H9 (cell line): ENCODE measurements at regions not wholly inside any gene's neighbourhood (a gene's known extent, or its start where the extent isn't known, plus 50 kb on each side); places are given as distances from the start of the nearest gene placed in this dataset.

Experiments
- DNase-seq: peaks from one replicate; pipeline ENCODE4 v3.0.0-alpha.2; 2017
- H2AFZ ChIP-seq: one replicate; pipeline ENCODE4 v1.6.1; 2013; ENCODE audit warnings: mild to moderate bottlenecking, low read length, control low read depth, moderate library complexity
- H2AK5ac ChIP-seq: 2 replicates; pipeline ENCODE4 v1.6.1; 2013; ENCODE audit warnings: low read length, control low read depth, mixed read lengths; ENCODE audit not compliant: insufficient read length
- H2BK120ac ChIP-seq: one replicate; pipeline ENCODE4 v1.6.1; 2013; ENCODE audit warnings: low read depth, mild to moderate bottlenecking, low read length, control low read depth, inconsistent platforms; ENCODE audit not compliant: poor library complexity, severe bottlenecking
- H2BK12ac ChIP-seq: 2 replicates; pipeline ENCODE4 v1.6.1; 2013; ENCODE audit warnings: low read length, control low read depth, mixed read lengths, low read depth; ENCODE audit not compliant: insufficient read length
- H2BK15ac ChIP-seq: 2 replicates; pipeline ENCODE4 v1.6.1; 2013; ENCODE audit warnings: low read depth, low read length, control low read depth
- H2BK20ac ChIP-seq: one replicate; pipeline ENCODE4 v1.6.1; 2013; ENCODE audit warnings: low read depth, mild to moderate bottlenecking, low read length, control low read depth, inconsistent platforms; ENCODE audit not compliant: poor library complexity, severe bottlenecking
- H2BK5ac ChIP-seq: 2 replicates; pipeline ENCODE4 v1.6.1; 2013; ENCODE audit warnings: low read length, control low read depth, mixed read lengths; ENCODE audit not compliant: insufficient read length
- H3K14ac ChIP-seq: 2 replicates; pipeline ENCODE4 v1.6.1; 2013; ENCODE audit warnings: low read length, control low read depth; ENCODE audit not compliant: insufficient read depth
- H3K18ac ChIP-seq: 2 replicates; pipeline ENCODE4 v1.6.1; 2013; ENCODE audit warnings: low read depth, mild to moderate bottlenecking, mixed read lengths, low read length, control low read depth; ENCODE audit not compliant: insufficient read length
- H3K23ac ChIP-seq: 2 replicates; pipeline ENCODE4 v1.6.1; 2013; ENCODE audit warnings: low read length, control low read depth, mixed read lengths, low read depth; ENCODE audit not compliant: insufficient read length
- H3K23me2 ChIP-seq: 2 replicates; pipeline ENCODE4 v1.6.1; 2013; ENCODE audit warnings: low read depth, mild to moderate bottlenecking, mixed read lengths, low read length, control low read depth; ENCODE audit not compliant: insufficient read length, poor library complexity, severe bottlenecking
- H3K27ac ChIP-seq: 2 replicates; pipeline ENCODE4 v1.5.1; 2013; ENCODE audit warnings: low read length, control low read depth, mixed read lengths, low read depth; ENCODE audit not compliant: insufficient read length
- H3K27me3 ChIP-seq: 2 replicates; pipeline ENCODE4 v1.6.1; 2013; ENCODE audit warnings: low read length, control low read depth, inconsistent platforms; ENCODE audit not compliant: insufficient read depth
- H3K4ac ChIP-seq: 2 replicates; pipeline ENCODE4 v1.6.1; 2013; ENCODE audit warnings: low read depth, mild to moderate bottlenecking, control low read depth, inconsistent platforms, low read length, moderate library complexity
- H3K4me1 ChIP-seq: 2 replicates; pipeline ENCODE4 v1.6.1; 2013; ENCODE audit warnings: low read length, control low read depth, inconsistent platforms; ENCODE audit not compliant: insufficient read depth
- H3K4me2 ChIP-seq: 2 replicates; pipeline ENCODE4 v1.6.1; 2013; ENCODE audit warnings: low read length, control low read depth, mixed read lengths; ENCODE audit not compliant: insufficient read length, insufficient read depth
- H3K56ac ChIP-seq: 2 replicates; pipeline ENCODE4 v1.6.1; 2013; ENCODE audit warnings: low read depth, mild to moderate bottlenecking, mixed read lengths, low read length, control low read depth; ENCODE audit not compliant: insufficient read length
- H3K79me1 ChIP-seq: 2 replicates; pipeline ENCODE4 v1.6.1; 2013; ENCODE audit warnings: low read depth, mild to moderate bottlenecking, moderate library complexity, low read length, control low read depth, inconsistent platforms; ENCODE audit not compliant: insufficient read depth, poor library complexity, severe bottlenecking
- H3K79me2 ChIP-seq: 2 replicates; pipeline ENCODE4 v1.6.1; 2013; ENCODE audit warnings: low read length, control low read depth, inconsistent platforms; ENCODE audit not compliant: insufficient read depth
- H3K9ac ChIP-seq: 2 replicates; pipeline ENCODE4 v1.6.1; 2013; ENCODE audit warnings: low read length, control low read depth, mixed read lengths; ENCODE audit not compliant: insufficient read length; ENCODE audit errors: extremely low read depth
- H3K9me3 ChIP-seq: one replicate; pipeline ENCODE4 v1.6.1; 2013; ENCODE audit warnings: low read depth, low read length, inconsistent platforms; ENCODE audit not compliant: control insufficient read depth
- H3T11ph ChIP-seq: one replicate; pipeline ENCODE4 v1.6.1; 2013; ENCODE audit warnings: mild to moderate bottlenecking, low read length, control low read depth, inconsistent platforms
- H4K20me1 ChIP-seq: one replicate; pipeline ENCODE4 v1.6.1; 2013; ENCODE audit not compliant: control insufficient read depth, insufficient read length, insufficient read depth
- H4K5ac ChIP-seq: 2 replicates; pipeline ENCODE4 v1.6.1; 2013; ENCODE audit warnings: low read depth, mild to moderate bottlenecking, mixed read lengths, low read length, control low read depth; ENCODE audit not compliant: insufficient read length
- H4K8ac ChIP-seq: replicated peaks from 2 replicates; pipeline ENCODE4 v1.6.1; 2013; ENCODE audit warnings: low read length, control low read depth, mixed read lengths, low read depth; ENCODE audit not compliant: insufficient read length
- H4K91ac ChIP-seq: 2 replicates; pipeline ENCODE4 v1.6.1; 2013; ENCODE audit warnings: low read depth, mild to moderate bottlenecking, moderate library complexity, mixed read lengths, low read length, control low read depth; ENCODE audit not compliant: insufficient read length
- H3K27ac Mint-ChIP-seq, 3 experiments: 2 replicates in 2 of 3; 3 replicates in 1 of 3; pipeline ENCODE4 v1.8.0; 2020 to 2021; ENCODE audit warnings: mixed read lengths in 3 of 3, mild to moderate bottlenecking in 1 of 3, moderate library complexity in 1 of 3
- H3K27me3 Mint-ChIP-seq: 2 replicates; pipeline ENCODE4 v1.8.0; 2021; ENCODE audit warnings: low read depth, mild to moderate bottlenecking, moderate library complexity, mixed read lengths
- H3K36me3 Mint-ChIP-seq, 3 experiments: 2 replicates in 2 of 3; 3 replicates in 1 of 3; pipeline ENCODE4 v1.8.0; 2020 to 2021; ENCODE audit warnings: low read depth in 3 of 3, mixed read lengths in 3 of 3; ENCODE audit not compliant: insufficient read depth in 1 of 3
- H3K4me1 Mint-ChIP-seq, 2 experiments: 2 replicates each; pipeline ENCODE4 v1.8.0; 2020; ENCODE audit warnings: mixed read lengths in 2 of 2
- H3K4me3 Mint-ChIP-seq, 2 experiments: 2 replicates in 1 of 2; 3 replicates in 1 of 2; pipeline ENCODE4 v1.8.0; 2020 to 2021; ENCODE audit warnings: mild to moderate bottlenecking in 2 of 2, mixed read lengths in 2 of 2, moderate library complexity in 1 of 2
- H3K9me3 Mint-ChIP-seq, 2 experiments: 2 replicates in 1 of 2; 3 replicates in 1 of 2; pipeline ENCODE4 v1.8.0; 2020; ENCODE audit warnings: mild to moderate bottlenecking in 2 of 2, mixed read lengths in 2 of 2, moderate library complexity in 1 of 2
- CTCF ChIP-seq: fragments of 200-600 bp; sonication (generic); conservative IDR thresholded peaks from 3 replicates; pipeline ENCODE4 v1.8.0; 2021; ENCODE audit warnings: antibody characterized with exemption, mild to moderate bottlenecking
- WGBS: extraction: QIAGEN DNeasy Blood & Tissue Kit; methylation state at CpG from one replicate; pipeline ENCODE4 v1.1.7; 2013; ENCODE audit warnings: missing lambda C conversion rate, low lambda C conversion rate, mixed read lengths; ENCODE audit not compliant: insufficient read length; ENCODE audit errors: extremely low coverage; 5-methylcytosine and 5-hydroxymethylcytosine counted together

GRCh38 chr21:34204481-34205439 lies 131.4 kb downstream of the MRPS6 start:
- Histone ChIP-seq H3K4ac (no peak overlapping the region), H3K56ac (no peak overlapping the region), H3K79me2 (no peaks in the 10 kb centered on the region), H2AFZ (no peak overlapping the region), H3K23me2 (peaks cover 18% of the 10 kb centered on the region), H3K14ac (0 out of 2 replicates have a peak overlapping the region, but pooled peaks have one; percentile 43), H2BK120ac (no peak overlapping the region), H4K20me1 (no peaks in the 10 kb centered on the region), H2BK5ac (no peak overlapping the region), H4K5ac (no peak overlapping the region), H3K23ac (no peak overlapping the region), H4K91ac (no peak overlapping the region), H3T11ph (no peak overlapping the region), H3K79me1 (no peaks in the 10 kb centered on the region), H3K9me3 (no peaks in the 10 kb centered on the region), H3K27me3 (no peaks in the 10 kb centered on the region), H3K27ac (no peak overlapping the region), H2BK15ac (no peak overlapping the region), H2AK5ac (no peak overlapping the region), H2BK12ac (no peak overlapping the region), H3K4me2 (no peak overlapping the region), H3K4me1 (peaks cover 8% of the 10 kb centered on the region; the same call in 1 of the 2 replicates), H3K18ac (no peak overlapping the region), H4K8ac (no peak overlapping the region), H3K9ac (no peak overlapping the region), H2BK20ac (no peak overlapping the region)
- H3K36me3 Mint-ChIP-seq, result peaks cover 2 to 10% (median 4%) of the 10 kb centered on the region in 3 experiments; a peak in 5 of 7 replicates
- no peak for TF ChIP-seq CTCF
- H3K4me3 Mint-ChIP-seq, result no peak overlapping the region
- peaks cover 27 to 30% of the 10 kb centered on the region in 2 experiments for H3K4me1 Mint-ChIP-seq
- H3K27ac Mint-ChIP-seq, result no peak overlapping the region
- DNase-seq, result no peak
- H3K27me3 Mint-ChIP-seq, result peaks cover 4% of the 10 kb centered on the region
- WGBS, result no CpG with 5 or more reads among the region's 13 CpGs
- peaks cover 2 to 9% of the 10 kb centered on the region in 2 experiments for H3K9me3 Mint-ChIP-seq
